ENCODE measurements at regions not wholly inside any gene's neighbourhood (a gene's known extent, or its start where the extent isn't known, plus 50 kb on each side); places are given as distances from the start of the nearest gene placed in this dataset.
A peak's percentile ranks its signal among the peaks of the same experiment; 100 is the strongest.

DNA sequence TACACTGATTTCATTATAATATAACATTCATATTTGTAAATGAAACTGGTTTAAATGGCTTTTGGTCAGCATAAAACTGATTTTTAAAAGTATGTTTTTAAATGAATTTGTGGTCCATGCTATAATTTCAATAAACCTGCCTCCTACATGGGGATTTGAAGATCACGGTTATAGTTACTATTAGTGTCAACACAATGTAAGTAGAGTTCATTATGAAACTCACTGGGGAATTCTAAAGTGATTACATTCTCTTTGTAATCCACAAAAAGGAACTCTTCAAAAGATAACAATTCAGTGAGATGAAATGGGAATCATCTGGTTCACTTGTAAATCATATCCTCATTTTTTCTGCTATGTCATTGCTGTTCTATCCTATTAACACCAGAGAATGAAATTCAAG is 204.5 kb upstream of the G2E3 start:
- BruUV-seq (replicated peaks): no TSS peak
- Histone ChIP-seq H3K27me3 (replicated peaks; ENCODE audit: insufficient read depth, low read depth, low read length, poor library complexity) (peaks cover 84% of the 10 kb centered on the region), H3K27ac (ENCODE audit: low read depth, low read length, poor library complexity, severe bottlenecking) (no peak overlapping the region), H3K9me3 (ENCODE audit: low read depth, low read length, poor library complexity, severe bottlenecking) (no peaks in the 10 kb centered on the region), H3K36me3 (ENCODE audit: insufficient read depth, low read length, poor library complexity, severe bottlenecking) (no peaks in the 10 kb centered on the region), H3K4me1 (ENCODE audit: insufficient read depth, low read length, poor library complexity, severe bottlenecking) (peaks cover 22% of the 10 kb centered on the region), H3K4me3 (ENCODE audit: low read depth, low read length, poor library complexity, severe bottlenecking) (no peak overlapping the region)
- TF ChIP-seq EZH2 (IDR thresholded peaks at IDR 0.05; ENCODE audit: borderline replicate concordance, low read depth, low read length, poor library complexity, severe bottlenecking): no peak
- TF ChIP-seq CTCF (conservative IDR thresholded peaks at IDR 0.05; ENCODE audit: low read depth, low read length): no peak
- peak; percentile 90 for DNase-seq (ENCODE audit: low spot score)
- POLR2A ChIA-PET (ENCODE audit: low non-redundant PET): interaction anchor here (0.6 kb wide), 1 partner anchor 438 kb away, joined by 3 read pairs; no protein-coding TSS in a partner anchor
- CTCF ChIA-PET: interaction anchor here (0.7 to 0.9 kb wide), 2 partner anchors 21 to 810 kb away, joined by 3 read pairs; no protein-coding TSS in a partner anchor
- intact Hi-C loops (cut with micrococcal nuclease; ENCODE audit: unreplicated experiment): no loop called here

DNA sequence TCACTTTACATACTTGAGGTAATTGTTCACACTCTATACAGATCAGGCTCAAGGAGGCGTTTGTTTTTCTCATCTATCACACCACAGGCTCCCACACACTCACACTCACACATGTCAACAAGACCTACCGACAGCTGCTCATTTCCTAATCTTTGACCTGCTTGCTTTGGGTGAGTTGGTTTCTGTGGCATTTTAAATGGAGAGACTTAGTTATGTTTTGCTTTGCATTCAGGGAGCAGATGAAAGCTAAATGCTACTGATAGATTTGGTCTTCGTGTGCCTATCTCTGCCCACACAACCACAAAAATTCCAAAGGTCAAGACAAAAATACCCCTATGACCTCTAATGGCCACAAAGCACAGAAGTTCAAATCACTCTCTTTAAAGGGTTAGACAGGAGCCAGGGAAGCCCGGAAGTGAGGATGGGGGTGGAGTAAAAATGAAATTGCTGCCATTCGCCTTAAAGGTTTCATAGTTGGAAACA is 203.5 kb upstream of the G2E3 start:
- Histone ChIP-seq H3K27me3 (replicated peaks; ENCODE audit: insufficient read depth, low read depth, low read length, poor library complexity) (peaks cover 84% of the 10 kb centered on the region), H3K27ac (ENCODE audit: low read depth, low read length, poor library complexity, severe bottlenecking) (no peak overlapping the region), H3K36me3 (ENCODE audit: insufficient read depth, low read length, poor library complexity, severe bottlenecking) (no peaks in the 10 kb centered on the region), H3K9me3 (ENCODE audit: low read depth, low read length, poor library complexity, severe bottlenecking) (no peaks in the 10 kb centered on the region), H3K4me3 (ENCODE audit: low read depth, low read length, poor library complexity, severe bottlenecking) (no peak overlapping the region), H3K4me1 (ENCODE audit: insufficient read depth, low read length, poor library complexity, severe bottlenecking) (peaks cover 22% of the 10 kb centered on the region)
- POLR2A ChIA-PET (ENCODE audit: low non-redundant PET): no interaction called here
- CTCF ChIA-PET: no interaction called here
- no TSS peak for BruUV-seq (replicated peaks)
- TF ChIP-seq CTCF (conservative IDR thresholded peaks at IDR 0.05; ENCODE audit: low read depth, low read length): no peak
- TF ChIP-seq EZH2 (IDR thresholded peaks at IDR 0.05; ENCODE audit: borderline replicate concordance, low read depth, low read length, poor library complexity, severe bottlenecking): no peak
- intact Hi-C loops (cut with micrococcal nuclease; ENCODE audit: unreplicated experiment): no loop called here
- DNase-seq (ENCODE audit: low spot score): no peak

DNA sequence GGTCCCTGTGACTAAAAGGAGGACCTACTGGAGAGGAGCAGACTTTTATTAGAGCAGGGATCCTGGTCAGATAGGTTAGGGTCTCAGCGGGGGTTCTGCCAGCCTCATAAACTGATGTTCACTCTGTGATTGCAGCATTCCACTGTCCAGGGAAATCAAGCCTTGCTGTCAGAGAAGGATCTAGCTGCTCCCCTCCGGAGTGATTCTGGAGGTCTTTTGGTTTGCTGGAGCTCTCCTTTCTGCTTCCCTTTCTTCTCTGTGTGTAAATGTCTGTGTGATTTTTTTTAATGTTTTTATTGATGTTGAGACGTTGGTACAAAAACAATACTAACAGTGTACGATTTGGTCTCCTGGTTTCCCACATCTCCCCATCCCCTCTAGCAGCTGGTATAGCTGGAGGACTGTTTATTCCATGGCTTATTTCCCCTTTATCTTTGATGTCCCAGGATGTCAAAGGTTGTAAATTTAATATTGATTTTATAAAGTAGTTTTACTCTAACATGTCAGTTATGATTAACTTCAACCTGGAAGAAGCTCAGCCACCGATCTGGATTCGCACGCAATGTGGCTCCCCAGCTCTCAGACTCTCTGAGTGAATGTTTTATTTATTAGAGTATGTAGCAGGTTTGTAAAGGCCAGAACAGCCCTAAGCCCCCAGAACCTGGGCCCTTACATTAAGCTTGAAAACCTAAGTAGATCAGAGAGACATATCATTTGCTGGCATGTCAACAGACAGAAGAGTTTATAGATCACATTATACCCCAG is 202.3 kb upstream of the G2E3 start:
- TF ChIP-seq EZH2 (IDR thresholded peaks at IDR 0.05; ENCODE audit: borderline replicate concordance, low read depth, low read length, poor library complexity, severe bottlenecking) (no peak), CTCF (conservative IDR thresholded peaks at IDR 0.05; ENCODE audit: low read depth, low read length) (no peak)
- Histone ChIP-seq H3K36me3 (ENCODE audit: insufficient read depth, low read length, poor library complexity, severe bottlenecking) (no peaks in the 10 kb centered on the region), H3K27ac (ENCODE audit: low read depth, low read length, poor library complexity, severe bottlenecking) (no peak overlapping the region), H3K4me3 (ENCODE audit: low read depth, low read length, poor library complexity, severe bottlenecking) (no peak overlapping the region), H3K27me3 (replicated peaks; ENCODE audit: insufficient read depth, low read depth, low read length, poor library complexity) (peaks cover 84% of the 10 kb centered on the region), H3K4me1 (ENCODE audit: insufficient read depth, low read length, poor library complexity, severe bottlenecking) (peaks cover 26% of the 10 kb centered on the region), H3K9me3 (ENCODE audit: low read depth, low read length, poor library complexity, severe bottlenecking) (no peaks in the 10 kb centered on the region)
- no peak for DNase-seq (ENCODE audit: low spot score)
- POLR2A ChIA-PET (ENCODE audit: low non-redundant PET): no interaction called here
- BruUV-seq (replicated peaks): no TSS peak
- intact Hi-C loops (cut with micrococcal nuclease; ENCODE audit: unreplicated experiment): no loop called here
- CTCF ChIA-PET: no interaction called here
